Lung (tissue), 11 donors: ENCODE measurements at regions not wholly inside any gene's neighbourhood (a gene's known extent, or its start where the extent isn't known, plus 50 kb on each side); places are given as distances from the start of the nearest gene placed in this dataset.

Experiments used
- ATAC-seq: fragments of 200-7000 bp; cut with Tn5 transposase; one replicate; pipeline ENCODE4 v1.9.1; 2020; ENCODE audit warnings: moderate number of reproducible peaks; ENCODE audit not compliant: insufficient read depth, low FRiP score
- DNase-seq, 3 donors: peaks; one replicate each; pipeline ENCODE4 v3.0.0-alpha.2; 2013 to 2017
- H3K27ac ChIP-seq, 2 donors: one replicate each; pipeline ENCODE4 v1.5.1; 2013; ENCODE audit warnings: mild to moderate bottlenecking in 2 of 2, moderate library complexity in 2 of 2, control low read depth in 1 of 2, inconsistent platforms in 1 of 2, low read depth in 1 of 2, low read length in 1 of 2
- H3K27me3 ChIP-seq, 3 donors: one replicate each; pipeline ENCODE4 v1.5.1; 2013; ENCODE audit warnings: low read length in 2 of 3; ENCODE audit not compliant: control insufficient read depth in 3 of 3, insufficient read depth in 3 of 3
- H3K36me3 ChIP-seq, 4 donors: one replicate each; pipeline ENCODE4 v1.5.1; 2013; ENCODE audit warnings: low read length in 4 of 4, mild to moderate bottlenecking in 1 of 4, moderate library complexity in 1 of 4; ENCODE audit not compliant: control insufficient read depth in 4 of 4, insufficient read depth in 4 of 4
- H3K4me1 ChIP-seq, 5 donors: one replicate each; pipeline ENCODE4 v1.5.1; 2013; ENCODE audit warnings: low read length in 5 of 5, mild to moderate bottlenecking in 2 of 5, moderate library complexity in 1 of 5; ENCODE audit not compliant: control insufficient read depth in 5 of 5, insufficient read depth in 5 of 5
- H3K4me3 ChIP-seq: one replicate; pipeline ENCODE4 v1.5.1; 2013; ENCODE audit warnings: mild to moderate bottlenecking, control low read depth, moderate library complexity
- H3K9ac ChIP-seq, 2 donors: one replicate each; pipeline ENCODE4 v1.5.1; 2013; ENCODE audit warnings: low read length in 2 of 2, control low read depth in 1 of 2; ENCODE audit not compliant: insufficient read depth in 1 of 2
- H3K9me3 ChIP-seq, 4 donors: one replicate each; pipeline ENCODE4 v1.5.1; 2013; ENCODE audit warnings: low read length in 3 of 4, mild to moderate bottlenecking in 1 of 4, moderate library complexity in 1 of 4; ENCODE audit not compliant: control insufficient read depth in 4 of 4, insufficient read depth in 3 of 4
- CTCF ChIP-seq: IDR thresholded peaks from 2 replicates; pipeline ENCODE4 v1.5.1; 2012; ENCODE audit warnings: mild to moderate bottlenecking; ENCODE audit errors: control extremely low read depth, extremely low read depth
- WGBS, 2 donors: extraction: QIAGEN DNeasy Blood & Tissue Kit; methylation state at CpG; one replicate each; pipeline ENCODE4 v1.1.7; 2013; 5-methylcytosine and 5-hydroxymethylcytosine counted together
- donor health status: control.
- donor health status: control.
- donor health status: Bipolar disorder and iron deficiency.
- donor health status: healthy.
- donor health status: DM: yes; HTN: yes; CAD: no.

- 66 to 78% methylated on average over 3 of the region's 3 CpGs for WGBS, 2 donors
- H3K36me3 ChIP-seq: no peaks in the 10 kb centered on the region
- TF ChIP-seq CTCF: no peak
- DNase-seq (no peak), ATAC-seq (no peak)
- no peaks in the 10 kb centered on the region for H3K27me3 ChIP-seq
- H3K9me3 ChIP-seq: no peaks in the 10 kb centered on the region
- H3K4me1 ChIP-seq: peaks cover 0 to 5% (median 0%) of the 10 kb centered on the region in 5 donors
- no peak overlapping the region for H3K27ac ChIP-seq
- no peak overlapping the region for H3K4me3 ChIP-seq
- H3K9ac ChIP-seq: no peak overlapping the region
Observed at GRCh38 chr5:74957906-74958305, 91.7 kb upstream of the FAM169A start.

- ATAC-seq (no peak), DNase-seq (no peak)
- no peak overlapping the region for H3K9ac ChIP-seq
- H3K36me3 ChIP-seq: no peaks in the 10 kb centered on the region
- H3K27ac ChIP-seq: no peak overlapping the region
- WGBS, 2 donors: 93 to 95% methylated on average over 5 of the region's 5 CpGs
- TF ChIP-seq CTCF: no peak
- peaks cover 0 to 10% (median 3%) of the 10 kb centered on the region in 5 donors for H3K4me1 ChIP-seq
- H3K4me3 ChIP-seq: no peak overlapping the region
- H3K9me3 ChIP-seq: no peaks in the 10 kb centered on the region
- H3K27me3 ChIP-seq: no peaks in the 10 kb centered on the region
Observed at GRCh38 chr5:74957029-74957784, 91.0 kb upstream of the FAM169A start.

GRCh38 chr5:74956278-74956677 is 90.1 kb upstream of the FAM169A start:
- DNase-seq (no peak), ATAC-seq (no peak)
- H3K9me3 ChIP-seq: no peaks in the 10 kb centered on the region
- TF ChIP-seq CTCF: no peak
- no peak overlapping the region for H3K4me3 ChIP-seq
- H3K36me3 ChIP-seq: no peaks in the 10 kb centered on the region
- H3K4me1 ChIP-seq: peaks cover 0 to 10% (median 3%) of the 10 kb centered on the region in 5 donors
- H3K9ac ChIP-seq: no peak overlapping the region
- WGBS, 2 donors: 88 to 97% methylated on average over 4 of the region's 4 CpGs
- H3K27me3 ChIP-seq: no peaks in the 10 kb centered on the region
- no peak overlapping the region for H3K27ac ChIP-seq
